H1 (cell line): ENCODE measurements at regions not wholly inside any gene's neighbourhood (a gene's known extent, or its start where the extent isn't known, plus 50 kb on each side); places are given as distances from the start of the nearest gene placed in this dataset.

Experiments
- CTCF ChIA-PET: fragments of 300-600 bp; sonication (Branson Sonifier 250); formaldehyde crosslinking; loops from one replicate; lab custom pipeline; 2021; ENCODE audit not compliant: partially characterized antibody; lab: Charles Lee
- POLR2A ChIA-PET: fragments of 300-600 bp; sonication (Branson Sonifier 250); formaldehyde crosslinking; loops from one replicate; lab custom pipeline; 2021; ENCODE audit warnings: inconsistent platforms; ENCODE audit not compliant: partially characterized antibody; lab: Charles Lee
- DNase-seq, 2 experiments: peaks; one replicate each; pipeline versions ENCODE4 v3.0.0 to v3.0.0-alpha.2; 2010 to 2022; ENCODE audit warnings: low spot score in 2 of 2, low read depth in 1 of 2, mixed read lengths in 1 of 2
- FAIRE-seq: peaks from 2 replicates; lab custom pipeline; 2011; peaks lifted over from hg19 to GRCh38; lab: Jason Lieb, UNC
- H2AFZ ChIP-seq: 2 replicates; pipeline ENCODE4 v1.8.1; 2012; ENCODE audit warnings: low read length, inconsistent platforms
- H2AK5ac ChIP-seq: 2 replicates; pipeline ENCODE4 v1.6.1; 2013; ENCODE audit warnings: low read depth, low read length
- H2BK120ac ChIP-seq: replicated peaks from 2 replicates; pipeline ENCODE3; 2013; ENCODE audit warnings: low read depth, low read length, inconsistent platforms
- H2BK12ac ChIP-seq: 2 replicates; pipeline ENCODE4 v1.6.1; 2013; ENCODE audit warnings: low read depth, low read length
- H2BK15ac ChIP-seq: 2 replicates; pipeline ENCODE4 v1.6.1; 2013; ENCODE audit warnings: low read length
- H2BK20ac ChIP-seq: 2 replicates; pipeline ENCODE4 v1.6.1; 2013; ENCODE audit warnings: low read length
- H2BK5ac ChIP-seq: 2 replicates; pipeline ENCODE4 v1.6.1; 2013; ENCODE audit warnings: low read depth, low read length
- H3K14ac ChIP-seq: 2 replicates; pipeline ENCODE4 v1.6.1; 2013; ENCODE audit warnings: inconsistent platforms; ENCODE audit not compliant: insufficient read length
- H3K18ac ChIP-seq: 2 replicates; pipeline ENCODE4 v1.6.1; 2013; ENCODE audit warnings: low read length; ENCODE audit errors: extremely low read depth
- H3K23ac ChIP-seq: 2 replicates; pipeline ENCODE4 v1.6.1; 2013; ENCODE audit warnings: inconsistent platforms; ENCODE audit not compliant: insufficient read length
- H3K23me2 ChIP-seq: 2 replicates; pipeline ENCODE4 v1.6.1; 2013; ENCODE audit warnings: low read depth, low read length
- H3K27ac ChIP-seq: 2 replicates; pipeline ENCODE4 v1.6.1; 2011; ENCODE audit warnings: low read depth, low read length, inconsistent platforms
- H3K27me3 ChIP-seq, 4 experiments: replicated peaks in 1 of 4; 1 replicate in 1 of 4; 2 replicates in 3 of 4; pipeline versions ENCODE4 v1.6.1 to v1.8.1; 2011 to 2013; ENCODE audit warnings: low read length in 3 of 4, mild to moderate bottlenecking in 3 of 4, inconsistent platforms in 2 of 4, mixed read lengths in 2 of 4, moderate library complexity in 1 of 4; ENCODE audit not compliant: control insufficient read depth in 3 of 4, insufficient read depth in 3 of 4; ENCODE audit errors: extremely low read depth in 1 of 4
- H3K36me3 ChIP-seq, 4 experiments: 2 replicates each; pipeline versions ENCODE4 v1.6.1 to v1.8.1; 2011 to 2013; ENCODE audit warnings: mild to moderate bottlenecking in 4 of 4, low read length in 3 of 4, moderate library complexity in 2 of 4, control low read depth in 1 of 4, inconsistent platforms in 1 of 4; ENCODE audit not compliant: insufficient read depth in 4 of 4, control insufficient read depth in 2 of 4
- H3K4ac ChIP-seq: replicated peaks from 2 replicates; pipeline ENCODE3; 2013; ENCODE audit warnings: low read length, low read depth, mixed read lengths, inconsistent platforms; ENCODE audit not compliant: insufficient read length
- H3K4me1 ChIP-seq, 4 experiments: replicated peaks in 1 of 4; 1 replicate in 1 of 4; 2 replicates in 3 of 4; pipeline versions ENCODE4 v1.6.1 to v1.8.1; 2011 to 2013; ENCODE audit warnings: low read length in 3 of 4, inconsistent platforms in 2 of 4, mixed read lengths in 1 of 4; ENCODE audit not compliant: insufficient read depth in 4 of 4, control insufficient read depth in 3 of 4
- H3K4me2 ChIP-seq, 2 experiments: 2 replicates each; pipeline versions ENCODE4 v1.6.1 to v1.8.1; 2011 to 2013; ENCODE audit warnings: low read depth in 2 of 2, low read length in 2 of 2, control low read depth in 1 of 2, inconsistent platforms in 1 of 2, mild to moderate bottlenecking in 1 of 2; ENCODE audit not compliant: insufficient read depth in 1 of 2
- H3K4me3 ChIP-seq, 4 experiments: fragments of 200-600, 300-600 bp in 1 of 4; sonication (generic), shearing (Covaris generic), sonication (Bioruptor Twin) in 1 of 4; 2 replicates each; pipeline versions ENCODE4 v1.5.1 to v1.8.1; 2011 to 2016; ENCODE audit warnings: low read length in 4 of 4, low read depth in 3 of 4, control low read depth in 2 of 4, inconsistent platforms in 2 of 4, mild to moderate bottlenecking in 2 of 4, mixed read lengths in 1 of 4, moderate library complexity in 1 of 4; ENCODE audit not compliant: insufficient read depth in 2 of 4; ENCODE audit errors: extremely low read depth in 1 of 4
- H3K56ac ChIP-seq: replicated peaks from 2 replicates; pipeline ENCODE3; 2013; ENCODE audit warnings: low read depth, mild to moderate bottlenecking, mixed read lengths, low read length, inconsistent platforms; ENCODE audit not compliant: insufficient read length
- H3K79me1 ChIP-seq: 2 replicates; pipeline ENCODE4 v1.6.1; 2013; ENCODE audit warnings: low read depth, low read length, control low read depth
- H3K79me2 ChIP-seq, 2 experiments: 2 replicates each; pipeline versions ENCODE4 v1.6.1 to v1.8.1; 2012 to 2013; ENCODE audit warnings: low read length in 2 of 2, mild to moderate bottlenecking in 2 of 2, inconsistent platforms in 1 of 2; ENCODE audit not compliant: insufficient read depth in 2 of 2, control insufficient read depth in 1 of 2
- H3K9ac ChIP-seq, 4 experiments: replicated peaks in 1 of 4; 1 replicate in 1 of 4; 2 replicates in 3 of 4; pipeline versions ENCODE4 v1.6.1 to v1.8.1; 2011 to 2013; ENCODE audit warnings: low read depth in 3 of 4, low read length in 3 of 4, control low read depth in 2 of 4, mild to moderate bottlenecking in 2 of 4, moderate library complexity in 2 of 4, inconsistent platforms in 1 of 4; ENCODE audit errors: extremely low read depth in 1 of 4
- H3K9me3 ChIP-seq, 2 experiments: 2 replicates each; pipeline versions ENCODE4 v1.6.1 to v1.8.1; 2012 to 2013; ENCODE audit warnings: mild to moderate bottlenecking in 2 of 2, moderate library complexity in 2 of 2, control low read depth in 1 of 2, inconsistent platforms in 1 of 2, low read depth in 1 of 2, low read length in 1 of 2, mixed read lengths in 1 of 2; ENCODE audit not compliant: insufficient read depth in 2 of 2
- H4K20me1 ChIP-seq, 2 experiments: replicated peaks in 1 of 2; 2 replicates each; pipeline versions ENCODE3 to v1.8.1; 2011 to 2013; ENCODE audit warnings: inconsistent platforms in 2 of 2, low read length in 2 of 2, mild to moderate bottlenecking in 1 of 2; ENCODE audit not compliant: insufficient read depth in 2 of 2, control insufficient read depth in 1 of 2
- H4K5ac ChIP-seq: 2 replicates; pipeline ENCODE4 v1.6.1; 2013; ENCODE audit warnings: low read length, low read depth, mixed read lengths, inconsistent platforms; ENCODE audit not compliant: insufficient read length
- H4K8ac ChIP-seq: 2 replicates; pipeline ENCODE4 v1.8.0; 2013; ENCODE audit warnings: mild to moderate bottlenecking, moderate library complexity, low read length, inconsistent platforms; ENCODE audit not compliant: insufficient read depth; ENCODE audit errors: extremely low read depth
- H4K91ac ChIP-seq: replicated peaks from 2 replicates; pipeline ENCODE3; 2013; ENCODE audit warnings: low read length, mixed read lengths, inconsistent platforms; ENCODE audit not compliant: insufficient read length
- BCL11A ChIP-seq, 2 experiments: IDR thresholded peaks; one replicate each; pipeline ENCODE4 v1.6.1; 2011; ENCODE audit warnings: low read depth in 2 of 2, low read length in 2 of 2, mild to moderate bottlenecking in 2 of 2
- HDAC2 ChIP-seq, 2 experiments: fragments of 300-600 bp in 1 of 2; sonication (generic) in 1 of 2; IDR thresholded peaks; 2 replicates each; pipeline ENCODE4 v1.6.1; 2011 to 2012; ENCODE audit warnings: low read depth in 2 of 2, low read length in 2 of 2, mild to moderate bottlenecking in 2 of 2, moderate library complexity in 2 of 2, borderline replicate concordance in 1 of 2, inconsistent platforms in 1 of 2
- JUND ChIP-seq: IDR thresholded peaks from 2 replicates; pipeline ENCODE4 v1.6.1; 2011; ENCODE audit warnings: mild to moderate bottlenecking, improper control_type of control experiment, low read length
- KDM4A ChIP-seq: IDR thresholded peaks from one replicate; pipeline ENCODE4 v1.7.1; 2012; ENCODE audit warnings: low read depth, mild to moderate bottlenecking, moderate library complexity, low read length, inconsistent platforms; ENCODE audit not compliant: severe bottlenecking
- POU5F1 ChIP-seq: IDR thresholded peaks from 2 replicates; pipeline ENCODE4 v1.6.1; 2011; ENCODE audit warnings: low read depth, mild to moderate bottlenecking, low read length, moderate library complexity
- SP4 ChIP-seq: IDR thresholded peaks from 2 replicates; pipeline ENCODE4 v1.6.1; 2012; ENCODE audit warnings: low read length, inconsistent platforms
- YY1 ChIP-seq: IDR thresholded peaks from 2 replicates; pipeline ENCODE4 v1.6.1; 2011; ENCODE audit warnings: low read depth, mild to moderate bottlenecking, low read length
- WGBS, 2 experiments: shearing (Covaris generic) in 1 of 2; methylation state at CpG; one replicate each; pipeline versions ENCODE4 v1.1.6 to v1.1.7; 2013 to 2015; ENCODE audit warnings: low lambda C conversion rate in 2 of 2, mixed read lengths in 2 of 2, inconsistent platforms in 1 of 2, low coverage in 1 of 2, missing lambda C conversion rate in 1 of 2; ENCODE audit not compliant: insufficient replicate concordance in 2 of 2, insufficient coverage in 1 of 2, insufficient read length in 1 of 2; ENCODE audit errors: extremely low coverage in 1 of 2, missing lambda C conversion rate in 1 of 2; 5-methylcytosine and 5-hydroxymethylcytosine counted together

DNA sequence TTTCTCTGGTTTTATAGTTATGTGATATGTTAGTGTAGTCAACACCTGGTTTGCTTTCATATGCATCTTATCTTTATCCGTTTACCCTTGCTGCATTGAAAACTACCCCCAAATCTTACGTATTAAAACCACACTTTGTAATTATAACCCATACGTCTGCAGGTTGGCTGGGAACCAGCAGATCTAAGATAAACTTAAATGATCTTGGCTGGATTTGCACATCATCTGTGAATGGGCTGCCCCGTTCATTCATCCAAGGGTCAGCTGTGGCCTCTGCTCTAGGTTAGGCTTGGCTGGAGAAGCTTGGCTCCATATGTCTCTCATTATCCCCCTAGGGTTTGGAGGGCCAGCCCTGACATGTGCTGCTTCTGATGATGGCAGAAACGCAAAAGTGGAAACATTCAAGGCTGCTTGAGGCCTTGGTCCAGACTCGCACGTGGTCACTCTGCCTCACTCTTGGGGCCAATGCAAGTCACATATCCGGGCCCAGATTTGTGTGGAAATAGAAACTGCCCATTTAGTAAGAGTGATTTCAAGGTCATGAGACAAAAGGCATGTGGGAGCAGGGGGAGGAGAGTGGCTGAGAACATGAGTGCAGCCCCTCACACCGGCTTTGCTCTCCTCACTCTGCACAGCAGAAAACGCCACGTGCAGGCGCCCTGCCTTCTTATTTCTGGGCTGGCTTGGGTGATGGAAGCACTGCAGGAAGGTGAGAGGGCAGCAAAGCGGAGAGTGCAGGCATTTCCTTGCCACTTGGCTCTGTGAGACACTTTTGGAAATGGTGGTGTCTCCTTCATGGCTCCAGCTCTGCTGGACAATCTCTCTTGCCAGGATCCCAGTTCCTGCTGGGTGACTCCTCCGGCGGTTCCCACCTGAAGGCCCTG lies 553.8 kb downstream of the GLRX3 start:
- FAIRE-seq, result no peak

More for the DNA sequence above, 553.8 kb downstream of the GLRX3 start:
- H3K14ac ChIP-seq, result no peak overlapping the region
- H2BK5ac ChIP-seq, result no peak overlapping the region
- H3K79me2 ChIP-seq, result no peaks in the 10 kb centered on the region
- H3K4me3 ChIP-seq, result no peak overlapping the region
- no peak for TF ChIP-seq SP4
- no peak for TF ChIP-seq BCL11A (IDR thresholded peaks at IDR 0.05; ENCODE audit: low read depth in 2 of 2, low read length in 2 of 2)
- TF ChIP-seq HDAC2 (IDR thresholded peaks at IDR 0.05; ENCODE audit: borderline replicate concordance in 1 of 2, low read depth in 2 of 2, low read length in 2 of 2), result no peak
- no peak for TF ChIP-seq YY1
- no peak for TF ChIP-seq POU5F1
- no peak for TF ChIP-seq KDM4A
- TF ChIP-seq JUND, result no peak
- TF ChIP-seq, all 59 proteins: peak for 0
- Histone ChIP-seq H2BK20ac (no peak overlapping the region), H3K4ac (no peak overlapping the region), H3K23me2 (no peaks in the 10 kb centered on the region), H3K36me3 (no peaks in the 10 kb centered on the region), H3K27me3 (no peaks in the 10 kb centered on the region), H4K8ac (no peak overlapping the region), H3K4me1 (no peaks in the 10 kb centered on the region), H4K20me1 (no peaks in the 10 kb centered on the region), H3K9me3 (no peaks in the 10 kb centered on the region), H3K27ac (no peak overlapping the region), H2AK5ac (no peak overlapping the region), H3K23ac (no peak overlapping the region), H3K56ac (no peak overlapping the region), H2AFZ (no peak overlapping the region), H4K91ac (no peak overlapping the region), H3K4me2 (no peak overlapping the region), H3K9ac (no peak overlapping the region), H3K79me1 (no peaks in the 10 kb centered on the region), H4K5ac (no peak overlapping the region), H2BK12ac (no peak overlapping the region), H2BK120ac (no peak overlapping the region), H2BK15ac (no peak overlapping the region), H3K18ac (no peak overlapping the region)
- DNase-seq, result no peak
- ChIA-PET CTCF (no interaction called here), POLR2A (no interaction called here)
- 93% methylated on average over 15 of the region's 15 CpGs; no CpG with 5 or more reads in 1 of the 2 experiments for WGBS, 2 experiments
